ENCODE measurements at regions not wholly inside any gene's neighbourhood (a gene's known extent, or its start where the extent isn't known, plus 50 kb on each side); places are given as distances from the start of the nearest gene placed in this dataset.

DNA sequence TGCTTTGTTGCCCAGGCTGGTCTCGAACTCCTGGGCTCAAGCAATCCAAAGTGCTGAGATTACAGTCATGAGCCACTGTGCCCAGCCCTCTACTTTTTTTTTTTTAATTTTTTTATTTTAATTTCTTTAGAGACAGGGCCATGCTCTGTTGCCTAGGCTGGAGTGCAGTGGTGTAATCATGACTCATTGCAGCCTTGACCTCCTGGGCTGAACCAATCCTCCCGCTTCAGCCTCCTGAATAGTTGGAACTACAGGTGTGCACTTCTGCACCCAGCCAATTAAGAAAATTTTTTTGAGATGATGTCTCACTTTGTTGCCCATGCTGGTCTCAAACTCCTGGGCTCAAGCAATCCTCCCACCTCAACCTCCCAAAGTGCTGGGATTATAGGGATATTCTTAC is 528.6 kb downstream of the GATA3 start:
- no peaks in the 10 kb centered on the region for H3K79me2 ChIP-seq (ENCODE audit: insufficient read depth)
- H3K9ac ChIP-seq: no peak overlapping the region
- no peaks in the 10 kb centered on the region for H3K4me1 ChIP-seq (ENCODE audit: insufficient read depth)
- H2AFZ ChIP-seq: no peak overlapping the region
- H3K27ac ChIP-seq: no peak overlapping the region
- no peaks in the 10 kb centered on the region for H3F3A ChIP-seq (ENCODE audit: insufficient read depth)
- H3K9me2 ChIP-seq (ENCODE audit: insufficient read depth): no peaks in the 10 kb centered on the region
- no peaks in the 10 kb centered on the region for H4K20me1 ChIP-seq (ENCODE audit: insufficient read depth)
- H3K9me3 ChIP-seq (ENCODE audit: low read depth): no peaks in the 10 kb centered on the region
- no peak overlapping the region for H3K4me2 ChIP-seq (ENCODE audit: unreplicated experiment)
- TF ChIP-seq EZH2phosphoT487 (IDR thresholded peaks at IDR 0.05; ENCODE audit: insufficient read depth, low read depth) (no peak), EZH2 (IDR thresholded peaks at IDR 0.05; ENCODE audit: insufficient read depth, poor library complexity, severe bottlenecking) (no peak)
- H3K4me3 ChIP-seq: no peak overlapping the region
- H3K36me3 ChIP-seq (ENCODE audit: low read depth): no peaks in the 10 kb centered on the region
- in situ Hi-C loops (cut with MboI): no loop called here
- 15 to 18% methylated on average over 2 of the region's 2 CpGs for WGBS, 2 experiments (ENCODE audit: low coverage in 1 of 2, low lambda C conversion rate in 2 of 2, missing lambda C conversion rate in 2 of 2)
- H3K27me3 ChIP-seq (replicated peaks; ENCODE audit: insufficient read depth): no peaks in the 10 kb centered on the region
- DNase-seq: no peak

DNA sequence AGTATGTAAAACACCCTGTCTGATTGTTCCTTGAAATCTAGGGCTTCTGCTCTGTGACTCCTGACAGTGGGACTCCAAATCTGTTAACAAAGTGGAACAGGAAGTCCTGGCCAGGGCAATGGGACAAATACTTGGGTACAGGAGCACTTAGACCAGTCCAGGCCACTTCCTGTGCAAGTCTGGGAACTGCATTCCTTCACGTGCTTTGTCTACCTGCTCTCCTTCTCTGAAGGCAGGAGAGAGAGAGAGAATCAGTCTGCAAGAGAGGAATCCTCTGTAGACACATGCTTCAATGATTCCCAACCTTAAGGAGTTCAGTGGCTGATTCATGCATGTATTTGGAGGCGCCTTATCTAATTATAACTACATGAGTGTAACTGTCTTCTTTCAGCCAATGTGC is 530.2 kb downstream of the GATA3 start:
- 10 to 14% methylated on average over 2 of the region's 2 CpGs for WGBS, 2 experiments (ENCODE audit: low coverage in 1 of 2, low lambda C conversion rate in 2 of 2, missing lambda C conversion rate in 2 of 2)
- DNase-seq: no peak
- Histone ChIP-seq H3K4me1 (ENCODE audit: insufficient read depth) (no peaks in the 10 kb centered on the region), H3K9me2 (ENCODE audit: insufficient read depth) (no peaks in the 10 kb centered on the region), H2AFZ (no peak overlapping the region), H3F3A (ENCODE audit: insufficient read depth) (no peaks in the 10 kb centered on the region), H3K79me2 (ENCODE audit: insufficient read depth) (no peaks in the 10 kb centered on the region), H3K9ac (no peak overlapping the region), H3K4me2 (ENCODE audit: unreplicated experiment) (no peak overlapping the region), H3K27ac (no peak overlapping the region), H3K27me3 (replicated peaks; ENCODE audit: insufficient read depth) (no peaks in the 10 kb centered on the region), H4K20me1 (ENCODE audit: insufficient read depth) (no peaks in the 10 kb centered on the region), H3K9me3 (ENCODE audit: low read depth) (no peaks in the 10 kb centered on the region), H3K36me3 (ENCODE audit: low read depth) (no peaks in the 10 kb centered on the region), H3K4me3 (no peak overlapping the region)
- TF ChIP-seq EZH2phosphoT487 (IDR thresholded peaks at IDR 0.05; ENCODE audit: insufficient read depth, low read depth): no peak
- TF ChIP-seq EZH2 (IDR thresholded peaks at IDR 0.05; ENCODE audit: insufficient read depth, poor library complexity, severe bottlenecking): no peak
- in situ Hi-C loops (cut with MboI): no loop called here

DNA sequence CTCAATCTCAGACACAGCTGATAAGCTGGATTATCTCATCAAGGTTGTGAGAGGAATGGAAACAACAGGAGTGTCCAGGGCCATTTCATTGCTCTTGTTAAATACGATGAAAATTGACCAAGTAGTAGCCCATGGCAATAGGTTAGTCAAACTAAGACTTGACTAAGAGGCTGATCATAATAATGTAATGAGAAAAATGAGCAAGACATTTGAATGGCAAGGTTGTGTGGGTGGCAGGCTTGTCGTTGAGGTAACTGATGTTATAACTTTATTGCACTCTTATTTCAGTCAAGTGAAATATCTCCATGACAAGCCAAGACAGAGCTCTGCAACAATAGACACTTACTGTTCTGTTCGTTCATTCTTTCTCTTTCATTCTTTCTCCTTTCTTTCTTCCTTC is 532.0 kb downstream of the GATA3 start:
- TF ChIP-seq EZH2 (IDR thresholded peaks at IDR 0.05; ENCODE audit: insufficient read depth, poor library complexity, severe bottlenecking) (no peak), EZH2phosphoT487 (IDR thresholded peaks at IDR 0.05; ENCODE audit: insufficient read depth, low read depth) (no peak)
- H3K4me3 ChIP-seq: no peak overlapping the region
- H3K9ac ChIP-seq: no peak overlapping the region
- H3K9me3 ChIP-seq (ENCODE audit: low read depth): no peaks in the 10 kb centered on the region
- no peak for DNase-seq
- no peaks in the 10 kb centered on the region for H3K9me2 ChIP-seq (ENCODE audit: insufficient read depth)
- in situ Hi-C loops (cut with MboI): no loop called here
- no peaks in the 10 kb centered on the region for H3K79me2 ChIP-seq (ENCODE audit: insufficient read depth)
- H3K27ac ChIP-seq: no peak overlapping the region
- no peaks in the 10 kb centered on the region for H3K4me1 ChIP-seq (ENCODE audit: insufficient read depth)
- H3K27me3 ChIP-seq (replicated peaks; ENCODE audit: insufficient read depth): no peaks in the 10 kb centered on the region
- no peaks in the 10 kb centered on the region for H4K20me1 ChIP-seq (ENCODE audit: insufficient read depth)
- no peaks in the 10 kb centered on the region for H3K36me3 ChIP-seq (ENCODE audit: low read depth)
- 16 to 20% methylated on average over 3 of the region's 3 CpGs for WGBS, 2 experiments (ENCODE audit: low coverage in 1 of 2, low lambda C conversion rate in 2 of 2, missing lambda C conversion rate in 2 of 2)
- H3F3A ChIP-seq (ENCODE audit: insufficient read depth): no peaks in the 10 kb centered on the region
- H2AFZ ChIP-seq: no peak overlapping the region
- H3K4me2 ChIP-seq (ENCODE audit: unreplicated experiment): no peak overlapping the region

DNA sequence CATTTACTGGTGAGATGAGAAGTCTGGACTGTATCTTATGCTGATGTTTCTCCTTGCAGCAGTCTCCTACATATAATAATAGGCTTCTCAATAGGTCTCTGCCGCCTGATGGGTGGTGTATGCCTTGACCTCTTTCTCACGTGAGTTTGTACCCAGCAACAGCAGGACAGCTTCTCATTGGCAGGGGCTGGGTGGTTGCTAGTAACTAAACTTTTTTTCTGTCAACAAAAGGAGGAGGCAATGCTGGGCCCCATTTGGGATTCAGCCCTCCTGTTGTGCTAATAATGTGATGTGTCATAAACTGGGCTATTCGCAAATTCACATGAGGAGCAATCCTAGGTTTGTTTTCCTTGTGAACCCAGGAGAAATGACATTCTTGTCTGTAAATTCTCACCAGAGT is 533.6 kb downstream of the GATA3 start:
- no peaks in the 10 kb centered on the region for H3F3A ChIP-seq (ENCODE audit: insufficient read depth)
- H3K79me2 ChIP-seq (ENCODE audit: insufficient read depth): no peaks in the 10 kb centered on the region
- in situ Hi-C loops (cut with MboI): no loop called here
- no peak overlapping the region for H3K9ac ChIP-seq
- no peaks in the 10 kb centered on the region for H4K20me1 ChIP-seq (ENCODE audit: insufficient read depth)
- no peak overlapping the region for H3K4me2 ChIP-seq (ENCODE audit: unreplicated experiment)
- no peaks in the 10 kb centered on the region for H3K9me2 ChIP-seq (ENCODE audit: insufficient read depth)
- 17 to 22% methylated on average over 3 of the region's 3 CpGs for WGBS, 2 experiments (ENCODE audit: low coverage in 1 of 2, low lambda C conversion rate in 2 of 2, missing lambda C conversion rate in 2 of 2)
- no peak overlapping the region for H2AFZ ChIP-seq
- H3K27me3 ChIP-seq (replicated peaks; ENCODE audit: insufficient read depth): no peaks in the 10 kb centered on the region
- H3K27ac ChIP-seq: no peak overlapping the region
- TF ChIP-seq EZH2 (IDR thresholded peaks at IDR 0.05; ENCODE audit: insufficient read depth, poor library complexity, severe bottlenecking): no peak
- no peak for TF ChIP-seq EZH2phosphoT487 (IDR thresholded peaks at IDR 0.05; ENCODE audit: insufficient read depth, low read depth)
- no peak overlapping the region for H3K4me3 ChIP-seq
- no peaks in the 10 kb centered on the region for H3K36me3 ChIP-seq (ENCODE audit: low read depth)
- H3K4me1 ChIP-seq (ENCODE audit: insufficient read depth): no peaks in the 10 kb centered on the region
- DNase-seq: no peak
- no peaks in the 10 kb centered on the region for H3K9me3 ChIP-seq (ENCODE audit: low read depth)

DNA sequence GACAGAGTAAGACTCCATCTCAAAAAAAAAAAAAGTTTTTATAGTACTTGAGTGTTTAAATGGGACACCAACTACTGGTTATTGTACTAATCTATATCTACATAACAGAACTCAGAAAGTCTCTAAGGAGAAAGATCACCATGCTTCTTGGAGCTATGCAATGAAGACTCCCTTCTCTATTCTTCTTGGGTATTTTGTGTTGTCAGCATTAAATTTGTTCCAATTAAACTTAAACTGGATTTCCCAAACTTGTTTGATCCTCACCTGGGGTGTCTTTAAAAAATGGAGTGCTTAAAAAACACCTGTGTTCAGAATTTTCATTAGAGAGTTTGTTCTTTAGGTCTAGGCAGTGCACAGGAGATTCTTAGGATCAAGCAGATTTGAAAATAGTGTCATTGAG is 536.0 kb downstream of the GATA3 start:
- DNase-seq: no peak
- in situ Hi-C loops (cut with MboI): no loop called here

More for the DNA sequence above, 536.0 kb downstream of the GATA3 start:
- Histone ChIP-seq H3K4me3 (no peak overlapping the region), H3F3A (ENCODE audit: insufficient read depth) (no peaks in the 10 kb centered on the region), H3K9me2 (ENCODE audit: insufficient read depth) (no peaks in the 10 kb centered on the region), H3K9me3 (ENCODE audit: low read depth) (no peaks in the 10 kb centered on the region), H2AFZ (no peak overlapping the region), H3K27me3 (replicated peaks; ENCODE audit: insufficient read depth) (no peaks in the 10 kb centered on the region), H3K9ac (no peak overlapping the region), H3K79me2 (ENCODE audit: insufficient read depth) (no peaks in the 10 kb centered on the region), H3K27ac (no peak overlapping the region), H4K20me1 (ENCODE audit: insufficient read depth) (no peaks in the 10 kb centered on the region), H3K4me1 (ENCODE audit: insufficient read depth) (no peaks in the 10 kb centered on the region), H3K4me2 (ENCODE audit: unreplicated experiment) (no peak overlapping the region), H3K36me3 (ENCODE audit: low read depth) (no peaks in the 10 kb centered on the region)
- TF ChIP-seq EZH2 (IDR thresholded peaks at IDR 0.05; ENCODE audit: insufficient read depth, poor library complexity, severe bottlenecking): no peak
- no peak for TF ChIP-seq EZH2phosphoT487 (IDR thresholded peaks at IDR 0.05; ENCODE audit: insufficient read depth, low read depth)
